IPS DF 4.7 (cell line): ENCODE measurements at regions not wholly inside any gene's neighbourhood (a gene's known extent, or its start where the extent isn't known, plus 50 kb on each side); places are given as distances from the start of the nearest gene placed in this dataset.

ENCODE experiments used
- DNase-seq: peaks from one replicate; pipeline ENCODE4 v3.0.0-alpha.2; 2013; ENCODE audit warnings: low spot score; ENCODE audit errors: extremely low read depth

- no peak for DNase-seq
Measured at GRCh38 chr4:27182211-27182610, 321.6 kb downstream of the STIM2 start.

GRCh38 chr4:27184508-27185155, 324.0 kb downstream of the STIM2 start:
- no peak for DNase-seq

GRCh38 chr4:27186710-27187109, 326.1 kb downstream of the STIM2 start:
- no peak for DNase-seq

- DNase-seq = no peak
Measured at GRCh38 chr4:27187786-27188185, 327.1 kb downstream of the STIM2 start.

GRCh38 chr4:27189683-27190082, 329.0 kb downstream of the STIM2 start:
- no peak for DNase-seq

GRCh38 chr4:27191592-27191991, 331.0 kb downstream of the STIM2 start:
- DNase-seq = no peak

- no peak for DNase-seq
Measured at GRCh38 chr4:27194599-27195176, 334.0 kb downstream of the STIM2 start.

- no peak for DNase-seq
Measured at GRCh38 chr4:27198246-27198645, 337.6 kb downstream of the STIM2 start.

- DNase-seq = no peak
Measured at GRCh38 chr4:27198971-27199370, 338.3 kb downstream of the STIM2 start.

- no peak for DNase-seq
Measured at GRCh38 chr4:27206009-27206408, 345.4 kb downstream of the STIM2 start.

- no peak for DNase-seq
Measured at GRCh38 chr4:27210956-27211355, 350.3 kb downstream of the STIM2 start.

GRCh38 chr4:27214010-27214409, 353.4 kb downstream of the STIM2 start:
- no peak for DNase-seq

- DNase-seq = no peak
Measured at GRCh38 chr4:27215220-27215826, 354.7 kb downstream of the STIM2 start.

GRCh38 chr4:27217261-27217769, 356.7 kb downstream of the STIM2 start:
- no peak for DNase-seq

- DNase-seq = no peak
Measured at GRCh38 chr4:27218013-27218412, 357.4 kb downstream of the STIM2 start.

GRCh38 chr4:27223326-27223725, 362.7 kb downstream of the STIM2 start:
- no peak for DNase-seq

GRCh38 chr4:27233531-27233930, 372.9 kb downstream of the STIM2 start:
- no peak for DNase-seq

- no peak for DNase-seq
Measured at GRCh38 chr4:27234306-27234899, 373.8 kb downstream of the STIM2 start.

- DNase-seq = no peak
Measured at GRCh38 chr4:27239641-27240040, 379.0 kb downstream of the STIM2 start.

GRCh38 chr4:27242217-27242616, 381.6 kb downstream of the STIM2 start:
- DNase-seq = no peak

- no peak for DNase-seq
Measured at GRCh38 chr4:27245216-27245615, 384.6 kb downstream of the STIM2 start.

GRCh38 chr4:27248829-27249228, 388.2 kb downstream of the STIM2 start:
- no peak for DNase-seq
